Activated B cell treated with CpG ODN at 0.5 μM for 24 hours (primary cell): ENCODE measurements at regions not wholly inside any gene's neighbourhood (a gene's known extent, or its start where the extent isn't known, plus 50 kb on each side); places are given as distances from the start of the nearest gene placed in this dataset.

ENCODE experiments used
- ATAC-seq: fragments of 200-7000 bp; cut with Tn5 transposase; one replicate; pipeline ENCODE4 v1.10.0; 2021; ENCODE audit warnings: low read depth, mild to moderate bottlenecking, moderate library complexity
- CTCF ChIA-PET: fragments of 350-600 bp; sonication (Branson Sonifier 250); formaldehyde crosslinking; loops from one replicate; lab custom pipeline; 2021; ENCODE audit warnings: antibody characterized with exemption; lab: Charles Lee
- POLR2A ChIA-PET: fragments of 350-600 bp; sonication (Branson Sonifier 250); formaldehyde crosslinking; loops from one replicate; lab custom pipeline; 2021; ENCODE audit warnings: antibody characterized with exemption; lab: Charles Lee
- DNase-seq: peaks from one replicate; pipeline ENCODE4 v3.0.0; 2022
- H3K27ac Mint-ChIP-seq: one replicate; pipeline ENCODE4 v1.8.0; 2020; ENCODE audit warnings: mixed read lengths
- H3K27me3 Mint-ChIP-seq: one replicate; pipeline ENCODE4 v1.8.0; 2021; ENCODE audit warnings: mixed read lengths
- H3K36me3 Mint-ChIP-seq: one replicate; pipeline ENCODE4 v1.8.0; 2021; ENCODE audit warnings: low read depth, mixed read lengths
- H3K4me1 Mint-ChIP-seq: one replicate; pipeline ENCODE4 v1.8.0; 2021; ENCODE audit warnings: mixed read lengths
- H3K4me3 Mint-ChIP-seq: one replicate; pipeline ENCODE4 v1.8.0; 2020; ENCODE audit warnings: mild to moderate bottlenecking, mixed read lengths
- H3K9me3 Mint-ChIP-seq: one replicate; pipeline ENCODE4 v1.8.0; 2020; ENCODE audit warnings: mixed read lengths
- intact Hi-C: fragments of 100-400 bp; cut with micrococcal nuclease; formaldehyde crosslinking; loops from one replicate; pipeline ENCODE4 v1.15.1; 2024
- TF ChIP-seq, protein P1 (sequence below): fragments of 200-600 bp; IDR thresholded peaks from one replicate; pipeline ENCODE4 v1.8.0; 2022; ENCODE audit warnings: antibody characterized with exemption, mild to moderate bottlenecking

DNA sequence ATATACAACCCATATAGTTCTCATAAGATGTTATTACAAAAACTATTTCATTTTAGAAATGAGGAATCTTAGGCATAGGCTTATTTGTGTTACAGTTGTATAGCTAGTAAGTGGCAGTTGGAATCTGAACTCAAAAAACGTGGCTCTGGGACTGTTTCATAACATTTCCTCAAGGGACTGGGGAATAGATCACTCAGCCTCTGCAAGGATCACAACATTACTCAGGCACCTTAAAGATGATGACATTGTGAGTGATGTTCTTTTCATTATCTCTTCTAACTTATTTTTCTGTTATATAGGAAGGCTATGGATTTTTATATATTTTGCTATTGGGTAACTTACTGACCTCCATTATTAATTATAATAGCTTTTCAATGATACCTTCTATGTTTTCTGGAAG, 774.2 kb upstream of the LCORL start:
- Mint-ChIP-seq H3K4me1 (no peaks in the 10 kb centered on the region), H3K4me3 (no peak overlapping the region), H3K27me3 (no peaks in the 10 kb centered on the region), H3K9me3 (no peaks in the 10 kb centered on the region), H3K36me3 (no peaks in the 10 kb centered on the region), H3K27ac (no peak overlapping the region)
- TF ChIP-seq, protein P1, sequence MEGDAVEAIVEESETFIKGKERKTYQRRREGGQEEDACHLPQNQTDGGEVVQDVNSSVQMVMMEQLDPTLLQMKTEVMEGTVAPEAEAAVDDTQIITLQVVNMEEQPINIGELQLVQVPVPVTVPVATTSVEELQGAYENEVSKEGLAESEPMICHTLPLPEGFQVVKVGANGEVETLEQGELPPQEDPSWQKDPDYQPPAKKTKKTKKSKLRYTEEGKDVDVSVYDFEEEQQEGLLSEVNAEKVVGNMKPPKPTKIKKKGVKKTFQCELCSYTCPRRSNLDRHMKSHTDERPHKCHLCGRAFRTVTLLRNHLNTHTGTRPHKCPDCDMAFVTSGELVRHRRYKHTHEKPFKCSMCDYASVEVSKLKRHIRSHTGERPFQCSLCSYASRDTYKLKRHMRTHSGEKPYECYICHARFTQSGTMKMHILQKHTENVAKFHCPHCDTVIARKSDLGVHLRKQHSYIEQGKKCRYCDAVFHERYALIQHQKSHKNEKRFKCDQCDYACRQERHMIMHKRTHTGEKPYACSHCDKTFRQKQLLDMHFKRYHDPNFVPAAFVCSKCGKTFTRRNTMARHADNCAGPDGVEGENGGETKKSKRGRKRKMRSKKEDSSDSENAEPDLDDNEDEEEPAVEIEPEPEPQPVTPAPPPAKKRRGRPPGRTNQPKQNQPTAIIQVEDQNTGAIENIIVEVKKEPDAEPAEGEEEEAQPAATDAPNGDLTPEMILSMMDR = no peak
- intact Hi-C loops = no loop called here
- no peak for ATAC-seq
- DNase-seq = no peak
- POLR2A ChIA-PET = no interaction called here
- CTCF ChIA-PET = no interaction called here

DNA sequence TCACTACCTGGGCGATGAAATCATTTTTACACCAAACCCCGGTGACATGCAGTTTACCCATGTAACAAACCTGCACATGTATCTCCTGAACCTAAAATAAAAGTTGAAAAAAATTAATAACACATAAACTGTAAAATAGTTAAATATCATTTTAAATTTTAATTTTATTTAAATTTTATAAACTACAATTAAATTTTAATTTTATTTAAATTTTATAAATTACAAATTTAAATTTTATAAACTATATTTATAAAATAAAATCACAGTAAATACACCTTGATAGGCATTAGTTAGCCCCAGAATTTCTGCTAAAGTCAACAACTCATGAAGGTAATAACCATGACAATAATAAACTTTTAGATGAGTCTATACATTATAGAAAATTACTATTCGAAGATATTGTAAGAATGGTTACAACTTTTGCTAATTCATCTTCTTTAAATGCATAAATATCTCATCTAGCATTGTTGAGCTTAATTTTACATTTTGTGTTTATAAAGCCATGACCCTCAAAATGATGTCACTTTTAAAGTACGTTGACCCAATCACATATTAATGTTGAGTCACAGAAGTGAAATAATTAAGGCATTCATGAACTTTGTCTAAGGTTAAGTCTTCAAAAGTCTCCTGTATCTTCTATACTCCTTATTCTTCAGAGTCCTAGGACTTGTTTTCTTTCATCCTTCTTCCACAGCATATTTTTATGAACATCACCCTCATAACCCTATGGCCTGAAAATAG, 755.8 kb upstream of the LCORL start:
- no peak for DNase-seq
- POLR2A ChIA-PET = no interaction called here
- intact Hi-C loops = no loop called here
- Mint-ChIP-seq H3K9me3 (peaks cover 10% of the 10 kb centered on the region), H3K36me3 (no peaks in the 10 kb centered on the region), H3K4me1 (no peaks in the 10 kb centered on the region), H3K27ac (no peak overlapping the region), H3K4me3 (no peak overlapping the region), H3K27me3 (no peaks in the 10 kb centered on the region)
- CTCF ChIA-PET = no interaction called here
- no peak for ATAC-seq
- TF ChIP-seq, protein P1 = no peak

DNA sequence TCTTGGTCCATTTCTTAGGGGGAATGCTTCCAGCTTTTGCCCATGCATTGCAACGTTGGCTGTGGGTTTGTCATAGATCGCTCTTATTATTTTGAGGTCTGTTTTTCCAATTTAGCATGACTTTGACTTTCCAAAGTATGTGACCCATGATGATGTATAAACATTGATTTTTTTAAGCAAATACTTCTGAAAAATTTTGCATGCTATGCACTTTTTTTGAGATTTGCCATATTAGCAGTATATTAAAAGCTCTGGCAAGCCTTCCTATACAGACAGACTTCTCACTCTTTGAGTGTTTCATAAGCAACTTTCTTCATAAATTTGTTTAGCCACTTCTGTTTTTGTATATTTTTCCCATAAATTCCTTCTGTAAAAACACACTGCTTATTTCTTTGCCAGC, 746.4 kb upstream of the LCORL start:
- H3K9me3 Mint-ChIP-seq = peaks cover 5% of the 10 kb centered on the region
- H3K4me1 Mint-ChIP-seq = no peaks in the 10 kb centered on the region
- no peak overlapping the region for H3K4me3 Mint-ChIP-seq
- no peaks in the 10 kb centered on the region for H3K27me3 Mint-ChIP-seq
- DNase-seq (no peak), ATAC-seq (no peak)
- H3K36me3 Mint-ChIP-seq = no peaks in the 10 kb centered on the region
- ChIA-PET POLR2A (no interaction called here), CTCF (no interaction called here)
- no peak overlapping the region for H3K27ac Mint-ChIP-seq
- TF ChIP-seq, protein P1 = no peak
- intact Hi-C loops = no loop called here

DNA sequence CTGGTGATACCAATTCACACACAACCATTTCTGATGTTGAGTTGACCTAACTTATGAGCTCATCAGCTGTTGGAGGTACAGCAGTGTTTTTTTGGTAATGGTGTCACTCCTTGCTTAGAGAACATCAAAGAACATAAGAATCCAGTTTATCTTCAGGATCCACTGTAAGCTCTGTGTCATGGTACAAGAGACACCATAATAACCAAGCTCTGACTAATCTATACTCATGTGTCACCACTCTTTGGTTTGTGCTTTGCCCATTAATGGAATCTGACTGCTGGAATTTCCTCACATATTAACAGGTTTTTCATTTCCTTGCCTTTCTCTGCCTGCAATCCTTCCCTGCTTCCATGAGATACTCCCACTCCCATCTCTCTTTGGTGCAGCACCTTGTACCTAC, 735.1 kb upstream of the LCORL start:
- TF ChIP-seq, protein P1 = no peak
- Mint-ChIP-seq H3K4me3 (no peak overlapping the region), H3K4me1 (no peaks in the 10 kb centered on the region), H3K36me3 (no peaks in the 10 kb centered on the region), H3K27me3 (no peaks in the 10 kb centered on the region), H3K27ac (no peak overlapping the region), H3K9me3 (peaks cover 2% of the 10 kb centered on the region)
- intact Hi-C loops = no loop called here
- no peak for DNase-seq
- ATAC-seq = no peak
- CTCF ChIA-PET = no interaction called here
- POLR2A ChIA-PET = no interaction called here

DNA sequence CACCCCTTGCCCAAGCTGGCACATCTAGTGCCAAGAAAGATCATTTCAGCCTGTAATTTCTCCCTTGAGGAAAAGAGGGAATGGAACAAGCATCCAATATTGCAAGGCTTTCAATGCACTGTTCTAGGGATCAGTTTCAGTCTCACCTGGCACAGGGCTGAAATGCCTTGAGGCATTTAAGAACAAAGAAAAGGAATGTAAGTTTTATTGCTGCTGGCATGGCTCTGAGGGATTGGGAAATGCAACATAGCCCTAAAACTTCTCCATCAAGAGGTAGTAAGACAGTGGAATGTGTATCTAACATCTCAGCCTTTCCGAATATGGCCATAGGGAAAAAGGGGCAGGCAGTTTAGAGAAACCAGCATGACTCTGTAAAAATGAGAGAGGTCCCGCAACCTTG, 732.6 kb upstream of the LCORL start:
- no peaks in the 10 kb centered on the region for H3K27me3 Mint-ChIP-seq
- ChIA-PET POLR2A (no interaction called here), CTCF (no interaction called here)
- intact Hi-C loops = no loop called here
- H3K9me3 Mint-ChIP-seq = peaks cover 2% of the 10 kb centered on the region
- H3K4me3 Mint-ChIP-seq = no peak overlapping the region
- no peaks in the 10 kb centered on the region for H3K4me1 Mint-ChIP-seq
- no peak overlapping the region for H3K27ac Mint-ChIP-seq
- no peak for ATAC-seq
- H3K36me3 Mint-ChIP-seq = no peaks in the 10 kb centered on the region
- no peak for DNase-seq
- TF ChIP-seq, protein P1 = no peak
